ENCODE measurements at regions not wholly inside any gene's neighbourhood (a gene's known extent, or its start where the extent isn't known, plus 50 kb on each side); places are given as distances from the start of the nearest gene placed in this dataset.

GRCh38 chr20:40109136-40109535 is 579.9 kb downstream of the MAFB start:
- FAIRE-seq = no peak
- no TSS peak for BruUV-seq (replicated peaks)

More at GRCh38 chr20:40109136-40109535, 579.9 kb downstream of the MAFB start:
- no peaks in the 10 kb centered on the region for H3K4me1 ChIP-seq (ENCODE audit: control insufficient read depth, extremely low read depth, insufficient read depth, low read length)
- no peak overlapping the region for H3K27ac ChIP-seq (ENCODE audit: insufficient read depth, low read depth, low read length)
- H3K9me3 ChIP-seq (replicated peaks; ENCODE audit: control insufficient read depth, insufficient read depth, low read length) = no peaks in the 10 kb centered on the region
- no peak overlapping the region for H3K9ac ChIP-seq (replicated peaks; ENCODE audit: extremely low read depth, insufficient read depth, low read length)
- H3K36me3 ChIP-seq (ENCODE audit: control insufficient read depth in 2 of 2, extremely low read depth in 1 of 2, insufficient read depth in 2 of 2, low read length in 2 of 2) = no peaks in the 10 kb centered on the region
- no peaks in the 10 kb centered on the region for H4K20me1 ChIP-seq (replicated peaks; ENCODE audit: control insufficient read depth, extremely low read depth, insufficient read depth, low read length)
- ChIA-PET CTCF (no interaction called here), POLR2A (no interaction called here)
- DNase-seq (ENCODE audit: low read depth, low spot score) = no peak
- intact Hi-C loops (cut with micrococcal nuclease) (no loop called here), dilution Hi-C loops (cut with MboI; ENCODE audit: extremely low pct_ligation_motif_present, low sequenced_read_pairs) (no loop called here)
- H3K79me2 ChIP-seq (ENCODE audit: control insufficient read depth, insufficient read depth, low read length) = no peaks in the 10 kb centered on the region
- no peak overlapping the region for H2AFZ ChIP-seq (ENCODE audit: low read depth, low read length)
- TF ChIP-seq JUN (IDR thresholded peaks at IDR 0.05; ENCODE audit: borderline replicate concordance, insufficient read depth, insufficient read length, low read depth) (no peak), POLR2AphosphoS5 (IDR thresholded peaks at IDR 0.05; ENCODE audit: insufficient read depth, low read depth, low read length) (no peak), POLR2A (IDR thresholded peaks at IDR 0.05; ENCODE audit: low read depth, low read length) (no peak), GATA2 (IDR thresholded peaks at IDR 0.05; ENCODE audit: insufficient read depth, insufficient read length, low read depth, low read length) (no peak), MYC (IDR thresholded peaks at IDR 0.05; ENCODE audit: low read depth, low read length) (no peak), FOS (IDR thresholded peaks at IDR 0.05; ENCODE audit: borderline replicate concordance, insufficient read depth, low read length) (no peak), CTCF (IDR thresholded peaks at IDR 0.05; ENCODE audit: extremely low read depth in 1 of 2, insufficient read depth in 1 of 2, low read depth in 1 of 2, low read length in 2 of 2) (no peak), EZH2 (IDR thresholded peaks at IDR 0.05; ENCODE audit: borderline replicate concordance, low read depth, low read length, severe bottlenecking) (no peak), MAX (IDR thresholded peaks at IDR 0.05; ENCODE audit: insufficient read depth, insufficient read length) (no peak)
- no peak overlapping the region for H3K4me2 ChIP-seq (ENCODE audit: insufficient read depth, low read length)
- H3K9me1 ChIP-seq (replicated peaks; ENCODE audit: control insufficient read depth, extremely low read depth, insufficient read depth, low read length) = no peaks in the 10 kb centered on the region
- H3K4me3 ChIP-seq (replicated peaks in 1 of 3; ENCODE audit: insufficient read depth in 1 of 3, low read depth in 1 of 3, low read length in 3 of 3) = no peak overlapping the region
- no peaks in the 10 kb centered on the region for H3K27me3 ChIP-seq (ENCODE audit: control insufficient read depth in 2 of 2, insufficient read depth in 2 of 2, low read length in 2 of 2)
